HepG2 (cell line): ENCODE measurements at regions not wholly inside any gene's neighbourhood (a gene's known extent, or its start where the extent isn't known, plus 50 kb on each side); places are given as distances from the start of the nearest gene placed in this dataset.
A peak's percentile ranks its signal among the peaks of the same experiment; 100 is the strongest.
"Not testable (repeated sequence)": the region's sequence is repeated elsewhere in the genome, so short reads cannot be mapped to it uniquely, and the experiment has no call there.

Source experiments
- ATAC-seq: fragments of 200-7000 bp; cut with Tn5 transposase; 3 replicates; pipeline ENCODE4 v1.9.1; 2020; ENCODE audit warnings: mild to moderate bottlenecking, moderate library complexity
- BruUV-seq: library from RNA; stranded (reverse); fragments of 400-500 nt; replicated peaks from 2 replicates; lab custom pipeline; 2021; lab: Mats Ljungman, UMichigan
- CTCF ChIA-PET: fragments of 300-600 bp; formaldehyde crosslinking; extraction: SDS; loops from one replicate; lab custom pipeline; 2021; ENCODE audit warnings: low total read pairs, inconsistent platforms, low intra/inter-chr PET ratio; lab: Yijun Ruan, JAX
- POLR2A ChIA-PET: fragments of 350-600 bp; sonication (Branson Sonifier 250); formaldehyde crosslinking; loops from one replicate; lab custom pipeline; 2020; ENCODE audit warnings: antibody characterized with exemption, inconsistent platforms; lab: Yijun Ruan, JAX
- DNase-seq: peaks from one replicate; pipeline ENCODE4 v3.0.0-alpha.2; 2015; ENCODE audit warnings: low spot score
- FAIRE-seq: peaks from 3 replicates; lab custom pipeline; 2011; peaks lifted over from hg19 to GRCh38; lab: Jason Lieb, UNC
- H2AFZ ChIP-seq: one replicate; pipeline ENCODE4 v1.6.1; 2011; ENCODE audit warnings: low read length, inconsistent platforms
- H3K27ac ChIP-seq: fragments of 300-600 bp; 3 replicates; pipeline ENCODE4 v1.8.0; 2011; ENCODE audit warnings: mixed run types, mild to moderate bottlenecking, mixed read lengths, low read length, inconsistent platforms; ENCODE audit not compliant: insufficient read depth; ENCODE audit errors: extremely low read length
- H3K27me3 ChIP-seq, 2 experiments: fragments of 200-600 bp in 1 of 2; 2 replicates in 1 of 2; 3 replicates in 1 of 2; pipeline versions ENCODE4 v1.6.0 to v1.8.0; 2011; ENCODE audit warnings: low read length in 2 of 2, mild to moderate bottlenecking in 2 of 2, moderate library complexity in 2 of 2, inconsistent platforms in 1 of 2; ENCODE audit not compliant: insufficient read depth in 2 of 2, control insufficient read depth in 1 of 2
- H3K36me3 ChIP-seq, 2 experiments: fragments of 200-600 bp in 1 of 2; replicated peaks in 1 of 2; 2 replicates in 1 of 2; 3 replicates in 1 of 2; pipeline versions ENCODE4 v1.5.1 to v1.8.0; 2011; ENCODE audit warnings: low read length in 2 of 2, inconsistent platforms in 1 of 2; ENCODE audit not compliant: insufficient read depth in 2 of 2, control insufficient read depth in 1 of 2
- H3K4me1 ChIP-seq: 2 replicates; pipeline ENCODE4 v1.5.1; 2012; ENCODE audit warnings: low read length, inconsistent platforms; ENCODE audit not compliant: insufficient read depth
- H3K4me2 ChIP-seq: 2 replicates; pipeline ENCODE4 v1.6.0; 2011; ENCODE audit warnings: low read depth, low read length, inconsistent platforms
- H3K4me3 ChIP-seq, 3 experiments: fragments of 200-600 bp in 1 of 3; sonication (generic), shearing (Covaris generic) in 1 of 3; replicated peaks in 1 of 3; 2 replicates each; pipeline ENCODE4 v1.5.1; 2011 to 2016; ENCODE audit warnings: low read length in 3 of 3, inconsistent platforms in 2 of 3, low read depth in 2 of 3, mild to moderate bottlenecking in 2 of 3, control low read depth in 1 of 3, mixed read lengths in 1 of 3; ENCODE audit not compliant: insufficient read depth in 1 of 3
- H3K79me2 ChIP-seq: one replicate; pipeline ENCODE4 v1.6.1; 2011; ENCODE audit warnings: low read length, inconsistent platforms; ENCODE audit not compliant: insufficient read depth
- H3K9ac ChIP-seq: 2 replicates; pipeline ENCODE4 v1.6.0; 2011; ENCODE audit warnings: mild to moderate bottlenecking, low read depth, low read length, inconsistent platforms; ENCODE audit not compliant: insufficient read depth
- H3K9me3 ChIP-seq: 2 replicates; pipeline ENCODE4 v1.5.1; 2012; ENCODE audit warnings: mild to moderate bottlenecking, low read length
- H4K20me1 ChIP-seq: 2 replicates; pipeline ENCODE4 v1.6.0; 2011; ENCODE audit warnings: inconsistent platforms, mild to moderate bottlenecking, low read length, moderate library complexity; ENCODE audit not compliant: insufficient read depth
- MAFF ChIP-seq: IDR thresholded peaks from 2 replicates; pipeline ENCODE4 v1.6.1; 2011; ENCODE audit warnings: low read depth, low read length, improper control_type of control experiment
- MAFK ChIP-seq, 2 experiments: IDR thresholded peaks in 1 of 2; conservative IDR thresholded peaks in 1 of 2; 2 replicates each; pipeline ENCODE4 v1.6.1; 2011; ENCODE audit warnings: improper control_type of control experiment in 2 of 2, low read length in 2 of 2
- WGBS: methylation state at CpG from one replicate; pipeline ENCODE4 v1.1.6; 2017; ENCODE audit warnings: low lambda C conversion rate; 5-methylcytosine and 5-hydroxymethylcytosine counted together
- in situ Hi-C: cut with HindIII; loops from 2 replicates; pipeline ENCODE4 v1.10.0; 2017; ENCODE audit warnings: low pct_unique_long_range_greater_than_20kb; ENCODE audit not compliant: extremely low pct_ligation_motif_present
- intact Hi-C: fragments of 100-400 bp; cut with micrococcal nuclease; formaldehyde crosslinking; loops from one replicate; pipeline ENCODE4 v1.10.0; 2022; ENCODE audit not compliant: unreplicated experiment

DNA sequence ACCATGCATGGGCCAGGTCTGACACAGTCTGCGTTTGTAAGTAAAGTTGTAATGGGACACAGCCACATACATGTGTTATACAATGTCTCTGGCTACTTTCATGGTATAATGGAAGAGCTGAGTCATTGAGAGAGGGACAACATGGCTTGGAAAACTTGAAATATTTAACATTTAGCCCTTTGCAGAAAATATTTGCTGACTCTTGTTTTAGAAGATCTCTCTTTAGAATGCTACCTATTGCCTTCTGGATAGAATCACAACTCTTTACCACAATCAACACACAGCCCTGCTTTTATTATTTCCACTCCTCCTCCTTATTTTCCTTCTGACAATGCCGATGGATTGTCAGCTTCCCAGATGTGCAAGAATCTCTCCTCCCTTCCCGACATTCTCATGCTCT lies 138.4 kb upstream of the DUSP22 start:
- CTCF ChIA-PET, result not testable (repeated sequence)

DNA sequence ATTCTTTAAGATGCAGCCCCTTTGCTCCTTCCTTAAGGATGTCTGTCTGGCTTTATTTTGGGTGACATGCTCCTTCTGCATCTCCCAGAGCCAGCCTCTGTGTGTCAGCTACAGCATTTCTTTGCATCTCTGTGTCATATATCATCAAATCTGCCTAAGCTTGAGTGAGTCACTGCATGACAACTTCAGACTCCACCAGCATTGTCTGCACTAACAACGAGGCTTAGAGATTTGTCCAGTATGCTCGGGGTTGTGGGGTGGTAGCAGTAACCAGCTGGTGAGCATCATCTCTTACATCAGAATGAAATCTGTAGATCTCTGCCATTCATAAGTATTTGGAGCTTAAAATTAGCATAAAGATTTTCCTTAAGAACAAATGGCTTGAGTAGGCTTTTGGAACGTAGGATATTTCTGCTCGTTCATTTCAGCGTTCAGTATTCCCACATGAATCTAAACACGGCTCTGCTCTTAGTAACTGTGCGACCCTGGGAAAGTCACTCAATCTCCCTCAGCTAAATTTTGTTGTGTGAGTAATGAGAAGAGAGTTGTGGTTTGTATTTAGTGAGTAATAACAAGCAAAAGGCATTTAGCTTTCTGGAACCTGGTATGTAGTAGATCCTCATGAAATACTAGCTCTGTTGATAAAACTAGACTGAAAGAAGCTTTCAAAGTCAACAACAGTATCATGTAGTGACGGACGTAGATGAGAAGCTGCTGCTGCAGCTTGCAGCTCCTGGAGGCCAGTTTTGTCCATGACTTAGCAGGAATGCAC lies 137.8 kb upstream of the DUSP22 start:
- ATAC-seq, CTCF ChIA-PET: not testable (repeated sequence)

More for the DNA sequence above, 138.4 kb upstream of the DUSP22 start:
- H3K27ac ChIP-seq, DNase-seq, H3K9ac ChIP-seq, H3K36me3 ChIP-seq, BruUV-seq, H3K27me3 ChIP-seq, H3K4me3 ChIP-seq, intact Hi-C loops, H3K4me2 ChIP-seq, in situ Hi-C loops, H3K4me1 ChIP-seq, H4K20me1 ChIP-seq, H2AFZ ChIP-seq, H3K79me2 ChIP-seq, FAIRE-seq, ATAC-seq, POLR2A ChIA-PET, H3K9me3 ChIP-seq: not testable (repeated sequence)
- TF ChIP-seq MAFF, result 0 out of 2 replicates have a peak, but pooled peaks have one; percentile 41
- peak in 1 of 2 experiments; percentile 54; a peak in 3 of 4 replicates for TF ChIP-seq MAFK (conservative IDR thresholded peaks at IDR 0.05 in 1 of 2, IDR thresholded peaks at IDR 0.05 in 1 of 2; ENCODE audit: low read length in 2 of 2)
- WGBS, result 0% methylated on average over 3 of the region's 3 CpGs

More for the DNA sequence above, 137.8 kb upstream of the DUSP22 start:
- H3K27me3 ChIP-seq, DNase-seq, H3K4me3 ChIP-seq, H3K4me1 ChIP-seq, H3K36me3 ChIP-seq, BruUV-seq, H3K79me2 ChIP-seq, intact Hi-C loops, in situ Hi-C loops, H3K27ac ChIP-seq, H3K9ac ChIP-seq, H4K20me1 ChIP-seq, H3K9me3 ChIP-seq, FAIRE-seq, H3K4me2 ChIP-seq, POLR2A ChIA-PET, H2AFZ ChIP-seq: not testable (repeated sequence)
- 30% methylated on average over 9 of the region's 9 CpGs for WGBS
